Stimulated activated CD4-positive, alpha-beta T cell treated with anti-CD3 and anti-CD28 coated beads, Interleukin-1b, Interleukin-23, amount 100 ng/mL, for 48 hours (primary cell): ENCODE measurements at regions not wholly inside any gene's neighbourhood (a gene's known extent, or its start where the extent isn't known, plus 50 kb on each side); places are given as distances from the start of the nearest gene placed in this dataset.

Experiments
- DNase-seq: peaks from one replicate; pipeline ENCODE4 v3.0.0-alpha.2; 2020

DNA sequence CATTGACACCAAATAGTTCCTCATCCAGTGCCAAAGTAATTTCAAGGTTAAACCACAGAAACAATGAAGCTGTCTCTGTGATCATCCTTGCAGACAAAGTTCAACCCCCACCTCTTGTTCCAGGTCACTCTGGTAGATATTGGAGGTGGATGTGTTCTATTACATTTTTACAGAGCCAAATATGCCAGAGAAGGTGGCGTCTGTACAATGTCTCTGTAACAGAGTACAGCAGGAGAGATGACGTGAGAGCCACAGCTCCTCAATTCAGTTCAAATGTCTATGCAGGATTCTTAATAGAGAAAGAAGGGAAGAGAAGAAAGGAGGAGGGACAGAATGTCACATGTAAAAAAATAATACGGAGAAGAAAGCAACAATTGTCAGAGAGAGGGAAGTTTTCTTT is 268.3 kb upstream of the OR4E1 start:
- DNase-seq: no peak

DNA sequence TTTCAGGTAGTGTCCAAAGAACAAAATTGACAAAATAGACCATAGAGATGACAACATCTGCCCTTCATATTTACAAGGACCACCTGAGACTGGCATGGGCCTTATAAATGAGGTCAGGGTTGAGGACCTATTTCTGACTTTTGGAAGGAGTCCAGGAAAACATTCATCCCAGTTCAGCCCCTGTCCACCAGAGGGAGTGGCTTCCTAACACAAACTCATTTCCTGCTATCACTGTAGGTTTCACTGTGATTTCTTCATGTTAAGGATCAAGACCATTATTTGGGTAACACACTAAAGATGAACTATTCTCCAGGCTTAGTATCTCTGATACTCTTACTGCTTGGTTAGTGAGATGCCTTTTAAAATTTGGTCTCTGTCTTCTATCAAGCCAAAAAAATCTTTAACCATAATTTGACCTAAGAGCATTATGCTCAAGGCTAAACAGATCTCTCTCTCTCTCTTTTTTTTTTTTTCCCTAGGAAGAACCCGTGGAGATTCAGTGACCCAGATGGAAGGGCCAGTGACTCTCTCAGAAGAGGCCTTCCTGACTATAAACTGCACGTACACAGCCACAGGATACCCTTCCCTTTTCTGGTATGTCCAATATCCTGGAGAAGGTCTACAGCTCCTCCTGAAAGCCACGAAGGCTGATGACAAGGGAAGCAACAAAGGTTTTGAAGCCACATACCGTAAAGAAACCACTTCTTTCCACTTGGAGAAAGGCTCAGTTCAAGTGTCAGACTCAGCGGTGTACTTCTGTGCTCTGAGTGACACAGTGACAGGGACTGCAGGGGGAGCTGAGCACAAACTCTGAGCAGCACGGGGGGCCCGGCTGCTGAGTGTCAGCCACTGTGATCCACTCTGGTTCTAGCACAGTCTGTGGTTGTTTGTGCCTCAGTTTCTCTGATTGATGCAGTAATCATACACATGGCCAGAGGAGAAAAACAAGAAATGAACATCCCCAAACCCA is 267.6 kb upstream of the OR4E1 start:
- peak; percentile 10 for DNase-seq

DNA sequence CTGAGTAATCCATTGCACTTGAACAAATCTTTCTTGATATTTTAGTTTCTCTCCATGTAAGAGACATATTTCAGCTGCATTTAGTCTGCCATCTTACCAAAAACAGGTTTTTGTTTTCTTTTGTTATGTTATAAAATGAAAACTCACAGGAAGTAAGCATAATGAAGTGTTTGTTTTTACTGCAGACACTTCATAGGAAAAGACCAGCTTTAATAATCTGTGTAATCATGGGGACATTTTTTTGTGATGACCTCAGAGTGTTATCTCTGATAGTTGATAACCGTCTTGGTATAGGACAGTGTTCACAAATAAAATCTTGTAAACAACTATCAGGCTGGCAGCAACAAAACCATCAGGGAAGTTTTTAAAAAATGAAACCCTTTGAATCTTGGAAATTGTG is 266.2 kb upstream of the OR4E1 start:
- no peak for DNase-seq

DNA sequence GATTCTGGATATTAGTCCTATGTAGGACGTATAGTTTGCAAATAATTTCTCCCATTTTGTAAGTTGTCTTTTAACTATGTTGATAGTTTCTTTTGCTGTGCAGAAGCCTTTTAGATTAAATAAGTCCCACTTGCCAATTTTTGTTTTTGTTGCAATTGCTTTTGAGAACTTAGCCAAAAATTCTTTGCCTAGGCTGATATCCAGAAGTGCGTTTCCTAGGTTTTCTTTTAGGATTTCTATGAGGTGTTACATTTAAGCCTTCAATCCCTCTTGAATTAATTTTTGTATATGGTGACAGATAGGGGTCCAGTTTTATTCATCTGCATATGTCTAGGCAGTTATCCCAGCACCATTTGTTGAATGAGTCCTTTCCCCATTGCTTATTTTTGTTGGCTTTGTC is 264.4 kb upstream of the OR4E1 start:
- DNase-seq: no peak

DNA sequence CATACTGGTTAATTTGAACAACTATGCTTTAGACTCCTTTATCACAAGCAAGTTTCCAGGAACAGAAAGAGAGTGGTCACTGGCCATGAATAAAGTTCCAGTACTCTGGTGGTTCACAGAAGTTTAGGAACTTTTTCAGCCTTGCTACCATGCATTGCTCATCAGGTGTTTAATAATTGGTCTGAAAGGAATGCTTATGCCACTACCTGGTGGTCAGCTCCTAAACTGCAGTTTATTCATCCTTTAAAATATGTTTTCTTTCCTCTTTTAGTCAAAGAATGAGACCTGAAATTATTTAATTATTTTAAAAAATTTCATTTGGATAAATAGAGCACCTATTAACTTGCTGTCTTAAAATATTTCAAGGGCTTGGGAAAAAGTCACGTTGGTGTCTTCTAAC is 260.1 kb upstream of the OR4E1 start:
- DNase-seq: no peak

DNA sequence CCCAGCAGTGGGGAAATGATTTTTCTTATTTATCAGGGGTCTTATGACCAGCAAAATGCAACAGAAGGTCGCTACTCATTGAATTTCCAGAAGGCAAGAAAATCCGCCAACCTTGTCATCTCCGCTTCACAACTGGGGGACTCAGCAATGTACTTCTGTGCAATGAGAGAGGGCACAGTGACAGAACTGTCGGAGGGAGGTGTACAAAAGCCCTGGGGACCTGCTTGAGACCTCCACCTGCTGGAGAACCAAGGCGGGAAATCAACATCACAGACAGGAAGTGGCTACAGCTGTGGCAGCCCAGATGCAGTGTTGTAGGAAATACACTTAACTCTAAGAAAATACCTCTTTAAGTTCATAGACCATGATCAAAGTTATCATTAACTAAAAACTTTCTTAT is 250.9 kb upstream of the OR4E1 start:
- DNase-seq: peak; percentile 49

DNA sequence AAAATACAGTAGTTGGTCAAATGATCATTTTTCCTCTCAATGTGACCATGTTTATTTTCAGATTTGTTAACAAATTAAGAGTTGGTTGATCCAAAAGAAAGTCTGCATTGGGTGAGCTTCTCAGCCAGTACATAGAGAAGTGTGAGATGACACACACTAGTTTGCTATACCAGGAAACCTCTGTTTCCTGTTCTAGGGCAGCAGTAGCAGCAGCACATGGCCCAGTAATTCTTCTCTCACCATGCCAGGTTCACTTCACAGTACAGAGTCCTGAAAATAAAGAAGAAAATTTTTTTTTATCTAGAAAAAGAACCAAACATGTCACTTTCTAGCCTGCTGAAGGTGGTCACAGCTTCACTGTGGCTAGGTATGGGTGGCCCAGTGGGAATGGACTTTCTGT is 250.2 kb upstream of the OR4E1 start:
- DNase-seq: peak; percentile 23

DNA sequence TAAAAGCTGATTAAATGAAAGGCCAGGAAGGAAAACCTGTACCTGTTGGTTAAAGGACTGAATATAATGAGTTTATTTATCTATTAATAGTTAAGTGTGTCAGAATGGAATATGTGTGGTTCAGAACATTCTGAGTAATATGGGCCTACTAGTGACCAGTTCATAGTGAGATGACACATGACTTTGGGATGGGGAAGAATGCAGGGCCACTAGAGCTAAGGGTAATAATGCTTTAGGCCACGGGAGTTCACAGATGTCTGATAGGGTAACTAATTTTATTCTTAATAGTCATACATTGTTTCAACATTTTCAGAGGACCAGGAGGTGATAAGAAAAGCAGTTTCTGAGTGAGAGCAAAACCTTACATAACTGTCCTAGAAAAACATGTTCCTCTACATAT is 247.8 kb upstream of the OR4E1 start:
- no peak for DNase-seq

DNA sequence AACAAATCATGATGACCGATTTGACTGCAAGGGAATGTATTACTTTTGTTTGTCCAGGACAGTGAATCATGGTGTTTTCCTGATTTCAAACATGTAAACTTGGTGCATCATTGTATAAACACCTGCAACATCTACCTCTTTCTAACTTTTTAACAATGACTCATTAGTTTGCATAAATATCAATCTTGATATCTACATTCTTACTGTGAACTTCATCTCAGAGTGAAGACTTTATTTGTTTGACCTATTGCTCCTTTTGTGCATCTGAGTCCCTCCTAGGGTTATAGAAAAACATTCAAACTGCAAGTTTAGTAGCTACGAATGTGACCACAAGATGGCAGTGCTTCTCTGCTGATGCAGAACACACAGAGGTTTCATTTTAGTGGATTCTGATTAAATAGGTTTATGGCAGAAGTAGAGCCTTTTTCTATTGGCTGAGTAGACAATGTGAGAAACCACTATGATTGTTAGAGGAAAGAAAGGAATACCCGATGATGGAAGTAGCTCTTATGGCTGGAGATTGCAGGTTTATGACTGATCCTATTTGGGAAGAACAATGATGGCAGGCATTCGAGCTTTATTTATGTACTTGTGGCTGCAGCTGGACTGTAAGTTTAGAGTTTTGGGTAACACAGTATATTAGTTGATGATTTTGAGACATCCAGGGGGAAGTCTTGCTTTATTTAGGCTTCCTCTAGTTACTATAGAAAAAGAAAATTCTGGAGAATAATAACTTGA is 244.2 kb upstream of the OR4E1 start:
- peak; percentile 46 for DNase-seq

DNA sequence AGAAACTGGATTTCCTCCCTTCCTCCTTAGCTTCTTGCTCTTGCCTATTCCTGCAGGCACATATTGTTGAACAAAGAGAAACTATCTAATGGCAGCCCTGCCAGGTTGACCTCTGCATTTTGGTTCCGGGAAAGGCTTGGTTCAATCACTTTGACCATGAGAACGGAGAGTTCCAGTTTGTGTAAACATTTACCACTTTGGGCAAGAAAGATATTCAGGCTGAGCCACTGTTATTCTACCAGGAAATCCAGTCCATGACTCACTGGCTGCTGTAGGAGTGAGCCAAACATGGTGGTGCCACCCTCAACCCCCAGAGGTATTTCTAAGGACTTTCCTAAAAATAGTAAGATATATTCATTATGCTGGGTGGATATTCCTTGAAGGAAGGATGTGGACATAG is 242.2 kb upstream of the OR4E1 start:
- no peak for DNase-seq

DNA sequence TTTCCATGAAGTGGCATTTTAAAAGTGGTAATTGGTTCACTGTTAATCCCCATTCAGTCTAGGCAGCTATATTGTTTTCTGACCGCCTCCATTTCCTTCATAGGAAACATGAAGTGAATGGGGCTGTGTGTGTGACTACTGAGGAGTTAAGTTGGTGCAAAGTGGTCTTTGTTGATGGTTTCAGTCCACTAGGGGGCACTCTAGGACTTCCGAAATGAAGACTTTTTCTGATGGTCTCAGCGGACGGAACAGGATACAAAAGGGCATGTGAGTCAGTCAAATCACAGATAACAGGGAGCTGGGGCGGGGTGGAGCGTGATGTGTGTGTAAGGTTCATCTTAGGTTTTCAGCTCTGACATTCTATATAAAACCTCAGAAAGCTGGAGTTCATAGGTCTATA is 240.1 kb upstream of the OR4E1 start:
- DNase-seq: peak; percentile 78

DNA sequence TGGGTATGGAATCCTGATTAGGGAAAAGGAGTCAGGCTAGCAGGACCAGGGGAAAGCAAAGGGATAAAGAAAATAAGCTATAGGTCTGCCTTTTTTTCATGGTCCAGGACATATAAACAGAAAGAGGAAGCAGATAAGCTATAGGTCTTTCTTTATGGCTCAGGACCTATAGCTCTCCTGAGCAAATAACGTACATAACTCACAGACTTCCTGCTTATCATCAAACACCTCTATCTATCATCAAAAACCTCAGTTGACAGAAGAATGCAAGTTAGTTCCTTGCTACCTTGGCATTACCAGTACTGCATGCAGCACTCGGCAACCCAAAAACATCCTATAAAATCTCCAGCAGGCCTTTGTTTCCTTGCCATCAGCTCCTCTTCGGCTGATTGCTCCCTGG is 238.7 kb upstream of the OR4E1 start:
- no peak for DNase-seq

DNA sequence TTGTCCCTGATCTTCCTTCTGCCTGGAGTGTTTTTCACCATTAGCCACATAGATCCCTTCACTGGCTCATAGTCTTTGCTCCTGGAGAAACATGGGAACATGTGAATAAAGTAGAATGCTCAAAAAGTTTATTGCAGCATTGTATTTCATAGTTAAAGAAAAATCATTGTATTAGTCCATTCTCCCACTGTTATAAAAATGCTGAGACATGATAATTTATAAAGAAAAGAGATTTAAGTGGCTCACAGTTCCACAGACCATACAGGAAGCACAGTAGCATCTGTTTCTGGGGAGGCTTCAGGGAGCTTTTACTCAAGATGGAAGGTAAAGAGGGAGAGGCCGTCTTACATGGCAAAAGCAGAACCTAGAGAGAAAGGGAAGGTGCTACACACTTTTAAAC is 238.3 kb upstream of the OR4E1 start:
- no peak for DNase-seq

DNA sequence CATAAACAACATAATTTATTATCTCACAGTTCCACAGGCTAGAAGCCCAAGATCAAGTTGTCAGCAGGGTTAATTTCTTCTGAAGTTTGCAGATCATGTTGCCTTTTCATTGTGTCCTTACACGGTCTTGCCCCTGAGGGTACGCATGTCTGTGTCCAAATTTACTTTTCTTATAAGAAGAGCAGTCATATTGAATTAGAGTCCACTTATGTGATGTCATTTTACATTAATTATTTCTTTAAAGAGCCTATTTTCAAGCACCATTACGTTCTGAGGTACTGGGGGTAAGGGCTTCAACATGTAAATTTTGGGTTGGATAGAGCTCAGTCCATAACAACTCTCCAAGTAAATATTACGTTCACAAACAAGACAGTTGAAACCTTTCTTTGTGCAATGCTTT is 236.6 kb upstream of the OR4E1 start:
- DNase-seq: no peak

DNA sequence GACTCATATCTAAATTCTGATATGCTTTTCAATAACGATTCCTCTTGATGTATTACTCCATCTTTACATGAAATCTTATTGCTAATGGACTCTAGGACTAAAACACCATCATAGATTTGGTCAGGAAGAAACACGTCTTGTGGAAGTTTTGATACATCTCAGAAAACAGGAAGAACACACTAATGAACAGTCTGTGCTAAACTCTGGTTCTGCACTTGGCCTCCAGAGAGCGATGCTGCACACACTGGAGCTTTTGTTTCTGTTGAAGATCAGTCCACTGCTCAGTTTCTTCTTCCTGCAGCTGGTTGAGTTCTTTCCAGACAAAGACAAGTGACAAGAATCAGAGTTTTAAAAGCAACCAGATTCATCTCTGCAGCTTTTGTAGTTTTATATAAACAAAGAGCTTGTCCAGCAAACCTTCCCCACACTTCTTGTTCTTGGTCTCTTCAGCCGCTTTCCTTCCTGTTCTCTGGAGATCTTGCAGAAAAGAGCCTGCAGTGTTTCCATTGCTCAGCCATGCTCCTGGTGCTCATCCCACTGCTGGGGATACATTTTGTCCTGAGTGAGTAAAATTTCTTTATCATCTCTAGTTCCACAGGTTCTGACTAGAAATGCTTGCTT is 229.1 kb upstream of the OR4E1 start:
- no peak for DNase-seq

DNA sequence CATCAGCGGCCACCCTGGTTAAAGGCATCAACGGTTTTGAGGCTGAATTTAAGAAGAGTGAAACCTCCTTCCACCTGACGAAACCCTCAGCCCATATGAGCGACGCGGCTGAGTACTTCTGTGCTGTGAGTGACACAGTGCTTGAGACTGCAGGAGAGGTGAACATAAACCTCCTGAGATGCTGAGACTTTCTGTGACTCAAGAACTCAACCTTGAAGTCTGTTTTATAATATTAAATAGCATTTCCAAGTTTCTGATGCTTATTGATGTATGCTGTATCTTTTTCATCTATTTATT is 221.2 kb upstream of the OR4E1 start:
- peak; percentile 21 for DNase-seq

DNA sequence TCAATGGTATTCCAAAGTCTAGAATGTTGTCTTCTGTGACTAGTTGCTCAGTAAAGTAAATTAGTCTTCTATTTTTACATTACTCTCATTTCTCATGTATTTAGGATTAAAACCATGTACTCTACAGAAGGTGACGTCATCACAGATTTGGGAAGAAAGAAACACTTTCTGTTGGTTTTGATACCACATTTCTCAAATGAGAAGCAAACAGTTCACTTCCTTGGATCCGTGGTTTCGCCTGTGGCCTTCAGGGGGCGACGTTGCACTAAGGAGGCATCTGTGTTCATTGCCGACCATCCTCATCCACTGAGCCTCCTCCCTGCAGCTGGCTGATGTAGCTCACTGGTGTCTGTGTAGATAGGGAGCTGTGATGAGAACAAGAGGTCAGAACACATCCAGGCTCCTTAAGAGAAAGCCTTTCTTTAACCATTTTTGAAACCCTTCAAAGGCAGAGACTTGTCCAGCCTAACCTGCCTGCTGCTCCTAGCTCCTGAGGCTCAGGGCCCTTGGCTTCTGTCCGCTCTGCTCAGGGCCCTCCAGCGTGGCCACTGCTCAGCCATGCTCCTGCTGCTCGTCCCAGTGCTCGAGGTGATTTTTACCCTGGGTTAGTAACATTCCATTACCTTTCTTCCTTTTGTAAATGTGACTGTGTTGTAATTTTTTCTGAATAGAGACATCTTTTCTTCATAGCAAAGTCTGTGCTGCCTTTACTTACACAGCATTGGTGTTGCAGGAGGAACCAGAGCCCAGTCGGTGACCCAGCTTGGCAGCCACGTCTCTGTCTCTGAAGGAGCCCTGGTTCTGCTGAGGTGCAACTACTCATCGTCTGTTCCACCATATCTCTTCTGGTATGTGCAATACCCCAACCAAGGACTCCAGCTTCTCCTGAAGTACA is 220.6 kb upstream of the OR4E1 start:
- peak; percentile 67 for DNase-seq

DNA sequence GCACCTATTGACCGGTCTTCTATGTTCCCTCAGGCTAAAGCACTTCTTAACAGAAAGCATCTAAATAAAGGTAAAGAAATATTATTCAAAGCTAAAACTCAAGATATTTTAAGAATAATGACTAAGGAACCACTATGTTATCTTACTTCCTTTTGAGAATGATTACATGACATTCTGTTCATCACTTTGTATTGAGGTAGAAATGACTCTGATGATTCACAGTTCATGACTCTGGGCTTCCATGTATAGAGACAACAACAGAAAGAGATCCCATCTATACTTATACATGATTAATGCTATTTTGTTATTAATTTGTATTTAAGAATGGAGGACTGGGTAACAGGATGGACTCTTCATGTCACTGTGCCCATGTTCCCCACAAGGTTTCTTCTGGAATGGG is 218.3 kb upstream of the OR4E1 start:
- DNase-seq: no peak

DNA sequence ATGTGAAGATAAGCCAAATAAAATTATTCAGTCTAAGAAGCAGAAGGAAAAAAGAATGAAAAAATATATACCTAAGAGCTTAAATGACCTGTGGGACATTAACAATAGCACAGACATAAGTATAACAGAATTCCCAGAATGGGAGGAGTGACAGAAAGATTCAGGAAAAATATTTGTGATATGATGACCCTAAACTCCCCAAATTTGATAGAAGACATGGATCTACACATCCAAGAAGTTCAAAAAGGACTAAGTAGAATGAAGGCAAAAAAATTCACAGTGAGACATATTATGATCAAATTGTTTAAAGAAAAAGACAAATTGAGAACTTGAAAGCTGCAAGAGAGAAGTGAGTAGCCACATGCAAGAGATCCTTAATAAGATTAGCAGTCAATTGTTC is 211.4 kb upstream of the OR4E1 start:
- DNase-seq: no peak

DNA sequence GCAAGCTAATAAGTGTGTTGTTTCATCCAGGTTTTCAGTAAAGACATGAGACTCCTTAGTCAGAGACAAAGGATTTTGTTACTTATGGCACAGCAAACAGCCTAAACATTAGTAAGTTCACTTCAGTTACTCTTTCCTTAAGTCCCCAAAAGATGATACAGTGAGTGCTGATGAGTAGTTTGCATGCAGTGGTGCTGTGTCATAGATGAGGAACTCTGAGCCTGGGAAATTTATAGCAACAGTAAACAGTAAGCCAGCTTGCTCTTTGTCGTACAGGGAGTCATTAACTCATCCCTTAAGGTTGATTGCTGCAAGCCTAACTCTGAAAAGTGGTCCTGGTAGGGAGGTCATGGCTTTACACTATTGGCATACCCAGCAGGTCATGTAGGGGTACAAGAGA is 208.6 kb upstream of the OR4E1 start:
- no peak for DNase-seq

DNA sequence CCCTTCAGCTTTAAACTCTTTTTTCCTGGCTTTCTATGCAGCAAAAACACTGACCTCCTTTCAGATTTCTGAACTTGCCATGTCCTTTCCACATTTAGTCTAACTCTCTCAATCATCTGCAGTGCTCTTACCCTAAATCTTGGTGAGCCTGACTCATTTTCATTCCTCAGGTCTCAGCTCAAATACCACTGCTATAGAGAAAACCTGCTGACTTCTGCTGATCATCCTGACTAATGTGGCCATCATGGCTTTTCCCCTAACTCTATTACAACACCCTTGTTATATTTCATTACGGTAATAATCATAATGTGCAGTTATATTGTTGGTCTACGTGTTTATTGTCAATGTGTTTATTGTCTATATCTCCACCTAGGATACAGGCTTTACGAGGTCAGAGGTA is 207.3 kb upstream of the OR4E1 start:
- DNase-seq: no peak

DNA sequence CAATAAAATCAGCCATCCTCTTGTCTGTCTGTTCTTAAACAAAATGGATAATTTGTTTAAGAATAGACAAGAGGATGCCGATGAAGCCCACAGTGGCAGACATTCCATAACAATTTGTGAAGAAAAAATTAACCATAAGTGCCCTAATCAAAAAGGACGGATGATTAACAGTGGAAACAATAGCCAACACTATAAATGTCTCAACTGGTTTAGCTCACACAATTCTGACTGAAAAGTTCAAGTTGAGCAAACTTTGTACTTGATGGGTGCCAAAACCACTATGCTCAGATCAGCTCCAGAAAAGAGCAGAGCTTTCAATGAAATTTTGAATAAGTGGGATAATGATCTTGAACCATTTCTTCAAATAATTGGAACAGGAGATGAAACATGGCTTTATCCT is 202.2 kb upstream of the OR4E1 start:
- DNase-seq: no peak

DNA sequence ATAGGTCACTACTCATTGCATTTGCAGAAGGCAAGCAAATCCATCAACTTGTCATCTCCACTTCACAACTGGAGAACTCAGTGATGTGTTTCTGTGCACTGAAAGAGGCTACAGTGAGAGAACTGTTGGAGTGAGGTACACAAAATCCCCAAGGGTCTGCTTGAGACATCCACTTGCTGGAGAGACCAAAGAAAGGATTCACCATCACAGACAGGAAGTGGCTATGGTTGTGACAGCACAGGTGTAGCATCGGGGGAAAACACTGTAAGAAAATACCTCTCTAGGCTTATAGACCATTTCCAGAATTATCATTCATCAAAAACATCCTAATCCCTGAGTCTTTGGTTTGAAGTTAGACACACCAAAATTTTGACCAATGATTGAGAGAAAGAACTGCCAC is 201.3 kb upstream of the OR4E1 start:
- no peak for DNase-seq
